GM12891 (cell line): ENCODE measurements at regions not wholly inside any gene's neighbourhood (a gene's known extent, or its start where the extent isn't known, plus 50 kb on each side); places are given as distances from the start of the nearest gene placed in this dataset.

Experiments used
- POLR2A ChIP-seq: IDR thresholded peaks from 2 replicates; pipeline ENCODE4 v1.6.1; 2011; ENCODE audit warnings: low read depth, low read length, control low read depth
- POLR2AphosphoS5 ChIP-seq: IDR thresholded peaks from 2 replicates; pipeline ENCODE4 v1.6.1; 2011; ENCODE audit warnings: low read depth, low read length, control low read depth
- POU2F2 ChIP-seq: IDR thresholded peaks from 2 replicates; pipeline ENCODE4 v1.6.1; 2011; ENCODE audit warnings: low read depth, mild to moderate bottlenecking, control low read depth, low read length, moderate library complexity
- SPI1 ChIP-seq: IDR thresholded peaks from 2 replicates; pipeline ENCODE4 v1.6.1; 2011; ENCODE audit warnings: low read depth, low read length, control low read depth
- TAF1 ChIP-seq: IDR thresholded peaks from 2 replicates; pipeline ENCODE4 v1.6.1; 2011; ENCODE audit warnings: low read depth, low read length, control low read depth

- no peak for TF ChIP-seq SPI1
- no peak for TF ChIP-seq POU2F2
- no peak for TF ChIP-seq TAF1
- TF ChIP-seq POLR2AphosphoS5, result no peak
- no peak for TF ChIP-seq POLR2A
Measured at GRCh38 chr3:152635389-152635788, 199.5 kb upstream of the P2RY1 start.
